MM.1S (cell line): ENCODE measurements at regions not wholly inside any gene's neighbourhood (a gene's known extent, or its start where the extent isn't known, plus 50 kb on each side); places are given as distances from the start of the nearest gene placed in this dataset.

Experiments used
- DNase-seq: peaks from one replicate; pipeline ENCODE4 v3.0.0-alpha.2; 2015
- H2AFZ ChIP-seq: fragments of 300-600 bp; sonication (generic); 2 replicates; pipeline ENCODE4 v1.6.0; 2016; ENCODE audit warnings: antibody characterized with exemption, low read length
- H3F3A ChIP-seq: fragments of 300-600 bp; sonication (generic); 2 replicates; pipeline ENCODE4 v1.6.1; 2016; ENCODE audit warnings: mild to moderate bottlenecking, antibody characterized with exemption, low read length, moderate library complexity, mixed read lengths; ENCODE audit not compliant: insufficient read depth
- H3K27ac ChIP-seq: fragments of 300-600 bp; sonication (generic); 2 replicates; pipeline ENCODE4 v1.5.1; 2016; ENCODE audit warnings: mild to moderate bottlenecking, low read length
- H3K27me3 ChIP-seq: fragments of 300-600 bp; sonication (generic); replicated peaks from 2 replicates; pipeline ENCODE4 v1.6.0; 2016; ENCODE audit warnings: low read length; ENCODE audit not compliant: insufficient read depth
- H3K36me3 ChIP-seq: fragments of 300-600 bp; sonication (generic); replicated peaks from 2 replicates; pipeline ENCODE4 v1.6.1; 2016; ENCODE audit warnings: mild to moderate bottlenecking, low read length, mixed read lengths; ENCODE audit not compliant: insufficient read depth
- H3K4me1 ChIP-seq: fragments of 300-600 bp; sonication (generic); 2 replicates; pipeline ENCODE4 v1.6.1; 2016; ENCODE audit warnings: low read length, mixed read lengths
- H3K4me2 ChIP-seq: fragments of 300-600 bp; sonication (generic); 2 replicates; pipeline ENCODE4 v1.6.0; 2016; ENCODE audit warnings: low read depth, low read length
- H3K4me3 ChIP-seq: fragments of 300-600 bp; sonication (generic); 2 replicates; pipeline ENCODE4 v1.5.1; 2016; ENCODE audit warnings: low read length, mixed read lengths
- H3K79me2 ChIP-seq: fragments of 300-600 bp; sonication (generic); 2 replicates; pipeline ENCODE4 v1.6.1; 2016; ENCODE audit warnings: mixed run types, low read length, mixed read lengths
- H3K9ac ChIP-seq: fragments of 300-600 bp; sonication (generic); 2 replicates; pipeline ENCODE4 v1.6.1; 2016; ENCODE audit warnings: low read length, mixed read lengths
- H3K9me2 ChIP-seq: fragments of 300-600 bp; sonication (generic); replicated peaks from 2 replicates; pipeline ENCODE4 v1.6.1; 2016; ENCODE audit warnings: mild to moderate bottlenecking, low read length, mixed read lengths; ENCODE audit not compliant: insufficient read depth
- H3K9me3 ChIP-seq: fragments of 300-600 bp; sonication (generic); replicated peaks from 2 replicates; pipeline ENCODE4 v1.6.1; 2016; ENCODE audit warnings: mild to moderate bottlenecking, low read length, mixed read lengths; ENCODE audit not compliant: insufficient read depth
- H4K20me1 ChIP-seq: fragments of 300-600 bp; sonication (generic); 2 replicates; pipeline ENCODE4 v1.6.1; 2016; ENCODE audit warnings: mild to moderate bottlenecking, low read length, moderate library complexity, mixed read lengths; ENCODE audit not compliant: insufficient read depth
- CTCF ChIP-seq: fragments of 300-600 bp; sonication (generic); IDR thresholded peaks from 2 replicates; pipeline ENCODE4 v1.5.1; 2016; ENCODE audit warnings: antibody characterized with exemption, low read length, mixed read lengths
- EZH2 ChIP-seq: fragments of 300-600 bp; sonication (generic); optimal IDR thresholded peaks from 2 replicates; pipeline ENCODE3; 2017; ENCODE audit warnings: low read depth, mild to moderate bottlenecking, antibody characterized with exemption, low read length, mixed read lengths
- EZH2phosphoT487 ChIP-seq: fragments of 300-600 bp; sonication (generic); IDR thresholded peaks from 2 replicates; pipeline ENCODE4 v1.6.1; 2018; ENCODE audit warnings: antibody characterized with exemption, low read length

GRCh38 chr7:155189590-155189989 is 108.1 kb upstream of the INSIG1 start:
- Histone ChIP-seq H3K9me2 (no peaks in the 10 kb centered on the region), H3K36me3 (no peaks in the 10 kb centered on the region), H3K27ac (no peak overlapping the region), H3F3A (no peaks in the 10 kb centered on the region), H2AFZ (no peak overlapping the region), H3K4me1 (no peaks in the 10 kb centered on the region), H3K79me2 (no peaks in the 10 kb centered on the region), H3K4me2 (no peak overlapping the region), H3K9ac (no peak overlapping the region), H3K27me3 (peaks cover 22% of the 10 kb centered on the region; the same call in 1 of the 2 replicates), H3K4me3 (no peak overlapping the region), H3K9me3 (no peaks in the 10 kb centered on the region), H4K20me1 (no peaks in the 10 kb centered on the region)
- no peak for DNase-seq
- no peak for TF ChIP-seq EZH2phosphoT487
- TF ChIP-seq EZH2 = no peak
- no peak for TF ChIP-seq CTCF

- H3K9ac ChIP-seq = no peak overlapping the region
- TF ChIP-seq EZH2 (no peak), EZH2phosphoT487 (no peak), CTCF (peak; percentile 95)
- H3K4me1 ChIP-seq = no peaks in the 10 kb centered on the region
- no peaks in the 10 kb centered on the region for H3K9me2 ChIP-seq
- peak; percentile 39 for DNase-seq
- peaks cover 22% of the 10 kb centered on the region; the same call in 1 of the 2 replicates for H3K27me3 ChIP-seq
- H4K20me1 ChIP-seq = no peaks in the 10 kb centered on the region
- no peaks in the 10 kb centered on the region for H3K9me3 ChIP-seq
- no peak overlapping the region for H3K4me3 ChIP-seq
- no peaks in the 10 kb centered on the region for H3F3A ChIP-seq
- no peaks in the 10 kb centered on the region for H3K79me2 ChIP-seq
- peak overlapping the region; percentile 27; the same call in 1 of the 2 replicates for H3K4me2 ChIP-seq
- H3K36me3 ChIP-seq = no peaks in the 10 kb centered on the region
- H3K27ac ChIP-seq = no peak overlapping the region
- 0 out of 2 replicates have a peak overlapping the region, but pooled peaks have one; percentile 11 for H2AFZ ChIP-seq
Observed at GRCh38 chr7:155190688-155191087, 107.0 kb upstream of the INSIG1 start.

- H3K79me2 ChIP-seq = no peaks in the 10 kb centered on the region
- no peaks in the 10 kb centered on the region for H3K9me3 ChIP-seq
- 0 out of 2 replicates have a peak overlapping the region, but pooled peaks have one; percentile 27 for H3K4me2 ChIP-seq
- H3K27me3 ChIP-seq = peaks cover 22% of the 10 kb centered on the region; the same call in 1 of the 2 replicates
- H3K9me2 ChIP-seq = no peaks in the 10 kb centered on the region
- H4K20me1 ChIP-seq = no peaks in the 10 kb centered on the region
- H3K4me3 ChIP-seq = no peak overlapping the region
- no peaks in the 10 kb centered on the region for H3K36me3 ChIP-seq
- no peak overlapping the region for H3K9ac ChIP-seq
- no peak for DNase-seq
- H2AFZ ChIP-seq = 0 out of 2 replicates have a peak overlapping the region, but pooled peaks have one; percentile 11
- H3K27ac ChIP-seq = no peak overlapping the region
- no peak for TF ChIP-seq CTCF
- TF ChIP-seq EZH2 = no peak
- no peak for TF ChIP-seq EZH2phosphoT487
- H3K4me1 ChIP-seq = no peaks in the 10 kb centered on the region
- H3F3A ChIP-seq = no peaks in the 10 kb centered on the region
Observed at GRCh38 chr7:155191137-155191536, 106.5 kb upstream of the INSIG1 start.
